ENCODE measurements at regions not wholly inside any gene's neighbourhood (a gene's known extent, or its start where the extent isn't known, plus 50 kb on each side); places are given as distances from the start of the nearest gene placed in this dataset.

- TF ChIP-seq CTCF (IDR thresholded peaks at IDR 0.05) (no peak), EZH2 (IDR thresholded peaks at IDR 0.05; ENCODE audit: borderline replicate concordance, insufficient read depth, low read depth, low read length, poor library complexity, severe bottlenecking) (no peak)
- Histone ChIP-seq H3K79me2 (ENCODE audit: control insufficient read depth, insufficient read depth, low read length) (no peaks in the 10 kb centered on the region), H3K9me3 (ENCODE audit: control extremely low read depth in 1 of 3, control insufficient read depth in 2 of 3, insufficient read depth in 1 of 3, low read length in 2 of 3) (no peaks in the 10 kb centered on the region), H3K4me1 (ENCODE audit: control insufficient read depth in 2 of 2, insufficient read depth in 2 of 2, low read length in 2 of 2) (no peaks in the 10 kb centered on the region), H3K27ac (ENCODE audit: low read length in 2 of 2) (no peak overlapping the region), H3K4me3 (ENCODE audit: control extremely low read depth in 1 of 5, extremely low read depth in 1 of 5, insufficient read depth in 1 of 5, low read depth in 2 of 5, low read length in 4 of 5) (no peak overlapping the region), H3K9ac (ENCODE audit: low read length) (no peak overlapping the region), H3K4me2 (replicated peaks; ENCODE audit: low read depth, low read length, poor library complexity, severe bottlenecking) (no peak overlapping the region), H3K27me3 (replicated peaks in 1 of 4; ENCODE audit: control extremely low read depth in 1 of 4, control insufficient read depth in 3 of 4, insufficient read depth in 4 of 4, low read length in 3 of 4) (no peaks in the 10 kb centered on the region), H3K36me3 (replicated peaks in 1 of 2; ENCODE audit: control extremely low read depth in 1 of 2, control insufficient read depth in 1 of 2, extremely low read depth in 1 of 2, insufficient read depth in 2 of 2, low read length in 1 of 2) (no peaks in the 10 kb centered on the region), H4K20me1 (ENCODE audit: control insufficient read depth, insufficient read depth, low read length, poor library complexity, severe bottlenecking) (no peaks in the 10 kb centered on the region), H2AFZ (ENCODE audit: insufficient read depth, low read depth, low read length, poor library complexity, severe bottlenecking) (no peak overlapping the region)
- Mint-ChIP-seq H3K9me3 (ENCODE audit: insufficient read depth) (no peaks in the 10 kb centered on the region), H3K4me1 (no peaks in the 10 kb centered on the region), H3K4me3 (no peak overlapping the region), H3K27me3 (peaks cover 34% of the 10 kb centered on the region), H3K27ac (no peak overlapping the region)
- WGBS (ENCODE audit: insufficient coverage), result no CpG with 5 or more reads among the region's 5 CpGs
- POLR2A ChIA-PET, result no interaction called here
- intact Hi-C loops (cut with micrococcal nuclease), result no loop called here
- ATAC-seq (ENCODE audit: low read depth) (no peak), DNase-seq (no peak)
- CTCF ChIA-PET, result no interaction called here
These were observed 100.8 kb downstream of the PLCE1 start for GRCh38 chr10:94094540-94094939.

- no peak overlapping the region for H3K27ac Mint-ChIP-seq
- WGBS (ENCODE audit: insufficient coverage), result 97% methylated on average over 2 of the region's 2 CpGs
- no peak overlapping the region for H2AFZ ChIP-seq (ENCODE audit: insufficient read depth, low read depth, low read length, poor library complexity, severe bottlenecking)
- no peak overlapping the region for H3K4me3 ChIP-seq (ENCODE audit: control extremely low read depth in 1 of 5, extremely low read depth in 1 of 5, insufficient read depth in 1 of 5, low read depth in 2 of 5, low read length in 4 of 5)
- no peak for TF ChIP-seq CTCF (IDR thresholded peaks at IDR 0.05)
- TF ChIP-seq EZH2 (IDR thresholded peaks at IDR 0.05; ENCODE audit: borderline replicate concordance, insufficient read depth, low read depth, low read length, poor library complexity, severe bottlenecking), result no peak
- H3K4me1 Mint-ChIP-seq, result no peaks in the 10 kb centered on the region
- ChIA-PET CTCF (no interaction called here), POLR2A (no interaction called here)
- H3K4me2 ChIP-seq (replicated peaks; ENCODE audit: low read depth, low read length, poor library complexity, severe bottlenecking), result no peak overlapping the region
- H3K4me1 ChIP-seq (ENCODE audit: control insufficient read depth in 2 of 2, insufficient read depth in 2 of 2, low read length in 2 of 2), result no peaks in the 10 kb centered on the region
- H3K79me2 ChIP-seq (ENCODE audit: control insufficient read depth, insufficient read depth, low read length), result no peaks in the 10 kb centered on the region
- H3K27ac ChIP-seq (ENCODE audit: low read length in 2 of 2), result no peak overlapping the region
- ATAC-seq (ENCODE audit: low read depth), result no peak
- peaks cover 0 to 3% (median 0%) of the 10 kb centered on the region in 3 donors for H3K9me3 ChIP-seq (ENCODE audit: control extremely low read depth in 1 of 3, control insufficient read depth in 2 of 3, insufficient read depth in 1 of 3, low read length in 2 of 3)
- H4K20me1 ChIP-seq (ENCODE audit: control insufficient read depth, insufficient read depth, low read length, poor library complexity, severe bottlenecking), result no peaks in the 10 kb centered on the region
- no peaks in the 10 kb centered on the region for H3K9me3 Mint-ChIP-seq (ENCODE audit: insufficient read depth)
- no peak overlapping the region for H3K4me3 Mint-ChIP-seq
- no peak overlapping the region for H3K9ac ChIP-seq (ENCODE audit: low read length)
- peaks cover 31% of the 10 kb centered on the region for H3K27me3 Mint-ChIP-seq
- peaks cover 0 to 2% (median 0%) of the 10 kb centered on the region in 4 experiments for H3K27me3 ChIP-seq (replicated peaks in 1 of 4; ENCODE audit: control extremely low read depth in 1 of 4, control insufficient read depth in 3 of 4, insufficient read depth in 4 of 4, low read length in 3 of 4)
- intact Hi-C loops (cut with micrococcal nuclease), result no loop called here
- H3K36me3 ChIP-seq (replicated peaks in 1 of 2; ENCODE audit: control extremely low read depth in 1 of 2, control insufficient read depth in 1 of 2, extremely low read depth in 1 of 2, insufficient read depth in 2 of 2, low read length in 1 of 2), result no peaks in the 10 kb centered on the region
- no peak for DNase-seq
These were observed 103.9 kb downstream of the PLCE1 start for GRCh38 chr10:94097656-94098055.
